Thyroid gland (tissue), 4 donors: ENCODE measurements at regions not wholly inside any gene's neighbourhood (a gene's known extent, or its start where the extent isn't known, plus 50 kb on each side); places are given as distances from the start of the nearest gene placed in this dataset.

Experiments used
- CTCF ChIP-seq, 6 experiments: fragments of 200-600 bp in 3 of 6; fragments of 450-650 bp in 3 of 6; sonication (generic) in 3 of 6; IDR thresholded peaks; one replicate each; pipeline ENCODE4 v1.5.1; 2016 to 2019; ENCODE audit warnings: antibody characterized with exemption in 6 of 6, mild to moderate bottlenecking in 2 of 6, inconsistent platforms in 1 of 6, moderate library complexity in 1 of 6
- POLR2A ChIP-seq, 2 donors: fragments of 450-650 bp; IDR thresholded peaks; one replicate each; pipeline ENCODE4 v1.6.1; 2017; ENCODE audit warnings: antibody characterized with exemption in 2 of 2, mild to moderate bottlenecking in 2 of 2, moderate library complexity in 1 of 2

GRCh38 chr5:12865529-12865928 lies 961.3 kb upstream of the CTNND2 start:
- TF ChIP-seq CTCF (IDR thresholded peaks at IDR 0.05) (no peak), POLR2A (IDR thresholded peaks at IDR 0.05) (no peak)
